Thyroid gland (tissue), 4 donors: ENCODE measurements at regions not wholly inside any gene's neighbourhood (a gene's known extent, or its start where the extent isn't known, plus 50 kb on each side); places are given as distances from the start of the nearest gene placed in this dataset.

Experiments
- CTCF ChIP-seq, 6 experiments: fragments of 200-600 bp in 3 of 6; fragments of 450-650 bp in 3 of 6; sonication (generic) in 3 of 6; IDR thresholded peaks; one replicate each; pipeline ENCODE4 v1.5.1; 2016 to 2019; ENCODE audit warnings: antibody characterized with exemption in 6 of 6, mild to moderate bottlenecking in 2 of 6, inconsistent platforms in 1 of 6, moderate library complexity in 1 of 6
- POLR2A ChIP-seq, 2 donors: fragments of 450-650 bp; IDR thresholded peaks; one replicate each; pipeline ENCODE4 v1.6.1; 2017; ENCODE audit warnings: antibody characterized with exemption in 2 of 2, mild to moderate bottlenecking in 2 of 2, moderate library complexity in 1 of 2

GRCh38 chr4:91795947-91796346, 507.8 kb upstream of the GRID2 start:
- no peak for TF ChIP-seq CTCF (IDR thresholded peaks at IDR 0.05)
- TF ChIP-seq POLR2A (IDR thresholded peaks at IDR 0.05): no peak
